A549 (cell line): ENCODE measurements at regions not wholly inside any gene's neighbourhood (a gene's known extent, or its start where the extent isn't known, plus 50 kb on each side); places are given as distances from the start of the nearest gene placed in this dataset.

Experiments
- ATAC-seq, 2 experiments: fragments of 200-7000 bp in 1 of 2; fragments of >200 bp in 1 of 2; cut with Nextera tagmentation in 1 of 2; cut with Tn5 transposase in 1 of 2; 3 replicates each; pipeline versions ENCODE4 v1.8.0 to v1.9.1; 2018 to 2020; ENCODE audit warnings: mild to moderate bottlenecking in 1 of 2, moderate library complexity in 1 of 2
- CTCF ChIA-PET: fragments of 300-600 bp; sonication (Branson Sonifier 250); formaldehyde crosslinking; extraction: SDS; loops from one replicate; lab custom pipeline; 2021; ENCODE audit warnings: antibody characterized with exemption, inconsistent platforms; lab: Yijun Ruan, JAX
- POLR2A ChIA-PET: fragments of 350-600 bp; formaldehyde crosslinking; extraction: SDS; loops from one replicate; lab custom pipeline; 2021; ENCODE audit warnings: antibody characterized with exemption, inconsistent platforms; lab: Yijun Ruan, JAX
- DNase-seq, 2 experiments: peaks; one replicate each; pipeline versions ENCODE4 v3.0.0 to v3.0.0-alpha.2; 2011 to 2016; ENCODE audit warnings: low read depth in 1 of 2, low spot score in 1 of 2
- FAIRE-seq: peaks from 2 replicates; lab custom pipeline; 2011; peaks lifted over from hg19 to GRCh38; lab: Jason Lieb, UNC
- H3K27ac ChIP-seq, 2 experiments: fragments of >200 bp; sonication (Bioruptor Twin); formaldehyde crosslinking; 3 replicates each; pipeline ENCODE4 v1.5.1; 2016 to 2017
- H3K4me1 ChIP-seq: fragments of >200 bp; sonication (Bioruptor Twin); formaldehyde crosslinking; 3 replicates; pipeline ENCODE4 v1.6.1; 2016
- H3K4me2 ChIP-seq: fragments of >200 bp; sonication (Bioruptor Twin); formaldehyde crosslinking; 3 replicates; pipeline ENCODE4 v1.6.1; 2016
- H3K4me3 ChIP-seq: fragments of >200 bp; sonication (Bioruptor Twin); formaldehyde crosslinking; 3 replicates; pipeline ENCODE4 v1.5.1; 2016
- H3K9me3 ChIP-seq: fragments of >200 bp; sonication (Bioruptor Twin); formaldehyde crosslinking; 3 replicates; pipeline ENCODE4 v1.6.1; 2016
- CBX2 ChIP-seq: fragments of 200-600 bp; sonication (generic); IDR thresholded peaks from 2 replicates; pipeline ENCODE4 v1.6.1; 2016; ENCODE audit warnings: low read depth, mild to moderate bottlenecking, borderline replicate concordance
- CBX8 ChIP-seq: fragments of 200-600 bp; sonication (generic); IDR thresholded peaks from 2 replicates; pipeline ENCODE4 v1.6.1; 2016
- EP300 ChIP-seq, 2 experiments: fragments of >200 bp; sonication (Bioruptor Twin); formaldehyde crosslinking; IDR thresholded peaks; 2 replicates in 1 of 2; 3 replicates in 1 of 2; pipeline ENCODE4 v1.6.1; 2016 to 2017
- FOSL2 ChIP-seq, 2 experiments: fragments of 450-650 bp in 1 of 2; fragments of >200 bp in 1 of 2; sonication (Bioruptor Twin) in 1 of 2; formaldehyde crosslinking; IDR thresholded peaks; 2 replicates each; pipeline versions ENCODE4 v1.5.0 to v1.6.1; 2016 to 2020; ENCODE audit warnings: mild to moderate bottlenecking in 1 of 2, moderate library complexity in 1 of 2
- GATA3 ChIP-seq: IDR thresholded peaks from 2 replicates; pipeline ENCODE4 v1.6.1; 2012; ENCODE audit warnings: borderline replicate concordance
- HOXA7 ChIP-seq: fragments of 250-450 bp; sonication (Bioruptor Pico); IDR thresholded peaks from 2 replicates; pipeline ENCODE4 v1.5.0; 2020; ENCODE audit warnings: mild to moderate bottlenecking, moderate library complexity
- JUN ChIP-seq, 2 experiments: fragments of >200 bp; sonication (Bioruptor Twin); formaldehyde crosslinking; IDR thresholded peaks; 2 replicates in 1 of 2; 3 replicates in 1 of 2; pipeline ENCODE4 v1.6.1; 2016 to 2017
- JUNB ChIP-seq: fragments of >200 bp; sonication (Bioruptor Twin); formaldehyde crosslinking; IDR thresholded peaks from 2 replicates; pipeline ENCODE4 v1.6.1; 2016
- KDM5A ChIP-seq: fragments of 200-600 bp; sonication (generic); IDR thresholded peaks from 2 replicates; pipeline ENCODE4 v1.6.1; 2016; ENCODE audit warnings: antibody characterized with exemption, mild to moderate bottlenecking
- MAFK ChIP-seq: fragments of 450-650 bp; IDR thresholded peaks from 2 replicates; pipeline ENCODE4 v1.6.1; 2014; ENCODE audit not compliant: partially characterized antibody
- MAX ChIP-seq: IDR thresholded peaks from 2 replicates; pipeline ENCODE4 v1.6.1; 2012
- MAZ ChIP-seq: fragments of 150-350 bp; IDR thresholded peaks from 2 replicates; pipeline ENCODE4 v1.6.1; 2014; ENCODE audit warnings: antibody characterized with exemption, low read depth, low read length, borderline replicate concordance
- MYC ChIP-seq: IDR thresholded peaks from 2 replicates; pipeline ENCODE4 v1.6.1; 2012; ENCODE audit warnings: mild to moderate bottlenecking, inconsistent platforms, low read length, improper control_type of control experiment, borderline replicate concordance
- NR3C1 ChIP-seq: fragments of >200 bp; sonication (Bioruptor Twin); formaldehyde crosslinking; IDR thresholded peaks from 3 replicates; pipeline ENCODE4 v1.6.1; 2017
- RARB ChIP-seq: fragments of 250-450 bp; sonication (Bioruptor Pico); IDR thresholded peaks from 2 replicates; pipeline ENCODE4 v1.8.0; 2021; ENCODE audit warnings: mild to moderate bottlenecking, moderate library complexity
- RCOR1 ChIP-seq: fragments of 150-350 bp; IDR thresholded peaks from 2 replicates; pipeline ENCODE4 v1.6.1; 2014; ENCODE audit warnings: antibody characterized with exemption, low read length, low read depth
- REST ChIP-seq: fragments of 200-600 bp; sonication (generic); IDR thresholded peaks from 2 replicates; pipeline ENCODE4 v1.6.1; 2016; ENCODE audit warnings: antibody characterized with exemption, mild to moderate bottlenecking, moderate library complexity
- RNF2 ChIP-seq: fragments of 200-600 bp; sonication (generic); IDR thresholded peaks from 2 replicates; pipeline ENCODE4 v1.6.1; 2016; ENCODE audit warnings: low read depth, mild to moderate bottlenecking, antibody characterized with exemption, moderate library complexity, borderline replicate concordance
- ZC3H11A ChIP-seq: fragments of 450-650 bp; IDR thresholded peaks from 2 replicates; pipeline ENCODE4 v1.6.1; 2014; ENCODE audit warnings: antibody characterized with exemption, mild to moderate bottlenecking
- ZFP36 ChIP-seq: fragments of 450-650 bp; IDR thresholded peaks from 2 replicates; pipeline ENCODE4 v1.6.1; 2014; ENCODE audit warnings: borderline replicate concordance; ENCODE audit not compliant: partially characterized antibody
- WGBS: methylation state at CpG from one replicate; pipeline ENCODE4 v1.1.6; 2017; ENCODE audit errors: missing lambda C conversion rate; 5-methylcytosine and 5-hydroxymethylcytosine counted together
- TF ChIP-seq, protein P1 (sequence below): fragments of >200 bp; sonication (Bioruptor Twin); formaldehyde crosslinking; IDR thresholded peaks from 3 replicates; pipeline ENCODE4 v1.5.1; 2016
- TF ChIP-seq, protein P2 (sequence below): fragments of 250-450 bp; sonication (Bioruptor Pico); IDR thresholded peaks from 2 replicates; pipeline ENCODE4 v1.5.0; 2020; ENCODE audit warnings: low read depth, mild to moderate bottlenecking, moderate library complexity
- TF ChIP-seq, protein P3 (sequence below): IDR thresholded peaks from 2 replicates; pipeline ENCODE4 v1.6.1; 2012

DNA sequence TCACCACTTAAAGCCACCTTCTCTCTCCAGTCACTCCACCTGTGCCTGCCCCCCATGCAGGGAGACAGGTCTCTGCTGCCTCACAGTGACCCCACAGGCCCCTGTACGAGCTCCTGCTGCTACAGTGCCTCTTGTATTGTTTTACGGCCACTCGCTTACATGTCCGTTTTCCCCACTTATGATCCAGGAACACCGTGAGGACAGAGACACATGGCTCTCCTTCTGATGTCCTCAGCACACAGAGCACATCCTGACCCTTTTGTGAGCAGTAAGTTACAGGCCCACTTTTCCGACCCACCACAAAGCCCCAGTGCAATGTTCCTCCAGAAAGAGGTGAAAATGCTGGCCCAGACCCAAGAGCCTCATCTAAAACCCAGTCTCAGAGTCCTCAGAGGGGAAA lies 84.8 kb upstream of the GNAO1 start (continued):
- TF ChIP-seq REST (no peak), GATA3 (no peak), RCOR1 (no peak), KDM5A (no peak), MAZ (no peak)
- TF ChIP-seq, protein P1, sequence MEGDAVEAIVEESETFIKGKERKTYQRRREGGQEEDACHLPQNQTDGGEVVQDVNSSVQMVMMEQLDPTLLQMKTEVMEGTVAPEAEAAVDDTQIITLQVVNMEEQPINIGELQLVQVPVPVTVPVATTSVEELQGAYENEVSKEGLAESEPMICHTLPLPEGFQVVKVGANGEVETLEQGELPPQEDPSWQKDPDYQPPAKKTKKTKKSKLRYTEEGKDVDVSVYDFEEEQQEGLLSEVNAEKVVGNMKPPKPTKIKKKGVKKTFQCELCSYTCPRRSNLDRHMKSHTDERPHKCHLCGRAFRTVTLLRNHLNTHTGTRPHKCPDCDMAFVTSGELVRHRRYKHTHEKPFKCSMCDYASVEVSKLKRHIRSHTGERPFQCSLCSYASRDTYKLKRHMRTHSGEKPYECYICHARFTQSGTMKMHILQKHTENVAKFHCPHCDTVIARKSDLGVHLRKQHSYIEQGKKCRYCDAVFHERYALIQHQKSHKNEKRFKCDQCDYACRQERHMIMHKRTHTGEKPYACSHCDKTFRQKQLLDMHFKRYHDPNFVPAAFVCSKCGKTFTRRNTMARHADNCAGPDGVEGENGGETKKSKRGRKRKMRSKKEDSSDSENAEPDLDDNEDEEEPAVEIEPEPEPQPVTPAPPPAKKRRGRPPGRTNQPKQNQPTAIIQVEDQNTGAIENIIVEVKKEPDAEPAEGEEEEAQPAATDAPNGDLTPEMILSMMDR, result no peak

GRCh38 chr16:56102906-56103305 lies 88.4 kb upstream of the GNAO1 start:
- FAIRE-seq (no peak), DNase-seq (no peak), ATAC-seq (no peak)
- POLR2A ChIA-PET, result no interaction called here
- Histone ChIP-seq H3K4me2 (no peak overlapping the region), H3K4me1 (no peaks in the 10 kb centered on the region), H3K4me3 (no peak overlapping the region), H3K27ac (no peak overlapping the region), H3K9me3 (no peaks in the 10 kb centered on the region)
- TF ChIP-seq MYC, result no peak
- TF ChIP-seq HOXA7 (CRISPR knock-in tag), result no peak
- no peak for TF ChIP-seq NR3C1
- TF ChIP-seq JUN (IDR thresholded peaks at IDR 0.05), result no peak
- no peak for TF ChIP-seq REST
- CTCF ChIA-PET, result no interaction called here
- WGBS, result 15% methylated on average over 3 of the region's 3 CpGs

- Histone ChIP-seq H3K4me3 (no peak overlapping the region), H3K9me3 (no peaks in the 10 kb centered on the region), H3K4me2 (no peak overlapping the region), H3K27ac (no peak overlapping the region), H3K4me1 (no peaks in the 10 kb centered on the region)
- ChIA-PET POLR2A (no interaction called here), CTCF (interaction anchor here (0.9 kb wide), 1 partner anchor 24 kb away, joined by 7 read pairs; no protein-coding TSS in a partner anchor)
- FAIRE-seq, result no peak
- no peak for DNase-seq
- WGBS, result 30% methylated on average over 10 of the region's 13 CpGs
- TF ChIP-seq RNF2 (no peak), MAFK (no peak), FOSL2 (IDR thresholded peaks at IDR 0.05) (no peak), FOSL2 (CRISPR knock-in tag; IDR thresholded peaks at IDR 0.05) (no peak), EP300 (IDR thresholded peaks at IDR 0.05) (no peak), ZFP36 (no peak), MAX (no peak), CBX8 (no peak), ZC3H11A (no peak), CBX2 (no peak), GATA3 (no peak), RARB (CRISPR knock-in tag) (no peak), JUNB (no peak)
- TF ChIP-seq, protein P2, sequence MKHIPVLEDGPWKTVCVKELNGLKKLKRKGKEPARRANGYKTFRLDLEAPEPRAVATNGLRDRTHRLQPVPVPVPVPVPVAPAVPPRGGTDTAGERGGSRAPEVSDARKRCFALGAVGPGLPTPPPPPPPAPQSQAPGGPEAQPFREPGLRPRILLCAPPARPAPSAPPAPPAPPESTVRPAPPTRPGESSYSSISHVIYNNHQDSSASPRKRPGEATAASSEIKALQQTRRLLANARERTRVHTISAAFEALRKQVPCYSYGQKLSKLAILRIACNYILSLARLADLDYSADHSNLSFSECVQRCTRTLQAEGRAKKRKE, result no peak
- TF ChIP-seq, protein P3, sequence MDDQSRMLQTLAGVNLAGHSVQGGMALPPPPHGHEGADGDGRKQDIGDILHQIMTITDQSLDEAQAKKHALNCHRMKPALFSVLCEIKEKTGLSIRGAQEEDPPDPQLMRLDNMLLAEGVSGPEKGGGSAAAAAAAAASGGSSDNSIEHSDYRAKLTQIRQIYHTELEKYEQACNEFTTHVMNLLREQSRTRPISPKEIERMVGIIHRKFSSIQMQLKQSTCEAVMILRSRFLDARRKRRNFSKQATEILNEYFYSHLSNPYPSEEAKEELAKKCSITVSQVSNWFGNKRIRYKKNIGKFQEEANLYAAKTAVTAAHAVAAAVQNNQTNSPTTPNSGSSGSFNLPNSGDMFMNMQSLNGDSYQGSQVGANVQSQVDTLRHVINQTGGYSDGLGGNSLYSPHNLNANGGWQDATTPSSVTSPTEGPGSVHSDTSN, result no peak
- TF ChIP-seq, all 56 proteins: peak for 0
- ATAC-seq, result no peak
Observed at GRCh38 chr16:56102183-56102686, 89.1 kb upstream of the GNAO1 start.
